HCT116 (cell line): ENCODE measurements at regions not wholly inside any gene's neighbourhood (a gene's known extent, or its start where the extent isn't known, plus 50 kb on each side); places are given as distances from the start of the nearest gene placed in this dataset.
"Not testable (repeated sequence)": the region's sequence is repeated elsewhere in the genome, so short reads cannot be mapped to it uniquely, and the experiment has no call there.

Source experiments
- ATAC-seq: fragments of 200-7000 bp; cut with Tn5 transposase; 2 replicates; pipeline ENCODE4 v1.9.1; 2020; ENCODE audit warnings: mild to moderate bottlenecking, moderate library complexity
- BruUV-seq: library from RNA; stranded (reverse); fragments of 400-500 nt; replicated peaks from 2 replicates; lab custom pipeline; 2021; lab: Mats Ljungman, UMichigan
- CTCF ChIA-PET: fragments of 300-600 bp; sonication (Branson Sonifier 250); formaldehyde crosslinking; loops from one replicate; lab custom pipeline; 2021; ENCODE audit warnings: antibody characterized with exemption; lab: Charles Lee
- POLR2A ChIA-PET: fragments of 300-600, 350-600 bp; sonication (Branson Sonifier 250); formaldehyde crosslinking; loops from one replicate; lab custom pipeline; 2021; ENCODE audit warnings: antibody characterized with exemption; lab: Charles Lee
- RAD21 ChIA-PET, 2 experiments: fragments of 300-600 bp; sonication (Branson Sonifier 250); formaldehyde crosslinking; loops; one replicate each; lab custom pipeline; 2023; ENCODE audit warnings: low total read pairs in 2 of 2; ENCODE audit not compliant: uncharacterized antibody in 2 of 2, unreplicated experiment in 2 of 2, low non-redundant PET in 1 of 2; lab: Charles Lee
- DNase-seq: peaks from one replicate; pipeline ENCODE4 v3.0.0-alpha.2; 2010; ENCODE audit warnings: low read depth, low spot score
- H2AFZ ChIP-seq: fragments of 200-600 bp; shearing (Covaris generic), sonication (generic); 2 replicates; pipeline ENCODE4 v1.6.1; 2017; ENCODE audit warnings: low read depth, mixed run types, mixed read lengths, antibody characterized with exemption, low read length; ENCODE audit not compliant: poor library complexity, severe bottlenecking
- H3K27ac ChIP-seq: 2 replicates; pipeline ENCODE4 v1.5.1; 2012; ENCODE audit warnings: low read depth, low read length
- H3K27me3 ChIP-seq: fragments of 200-600 bp; sonication (generic); 2 replicates; pipeline ENCODE4 v1.6.1; 2016; ENCODE audit warnings: mixed run types, low read length, mixed read lengths; ENCODE audit not compliant: insufficient read depth
- H3K36me3 ChIP-seq, 2 experiments: fragments of 200-500 bp in 1 of 2; fragments of 200-600 bp in 1 of 2; sonication (Bioruptor generic) in 1 of 2; sonication (generic) in 1 of 2; 2 replicates each; pipeline versions ENCODE4 v1.5.1 to v1.6.1; 2014 to 2016; ENCODE audit warnings: low read length in 2 of 2, inconsistent platforms in 1 of 2, mixed read lengths in 1 of 2, mixed run types in 1 of 2; ENCODE audit not compliant: insufficient read depth in 2 of 2, control insufficient read depth in 1 of 2
- H3K4me1 ChIP-seq, 2 experiments: fragments of 200-600 bp in 1 of 2; sonication (generic) in 1 of 2; 2 replicates each; pipeline versions ENCODE4 v1.5.1 to v1.6.1; 2012 to 2017; ENCODE audit warnings: low read length in 2 of 2, inconsistent platforms in 1 of 2, mild to moderate bottlenecking in 1 of 2, mixed read lengths in 1 of 2, mixed run types in 1 of 2, moderate library complexity in 1 of 2; ENCODE audit not compliant: insufficient read depth in 2 of 2, control insufficient read depth in 1 of 2
- H3K4me2 ChIP-seq: fragments of 200-600 bp; sonication (generic); 2 replicates; pipeline ENCODE4 v1.6.1; 2017; ENCODE audit warnings: mixed run types, low read length, mixed read lengths
- H3K4me3 ChIP-seq, 2 experiments: fragments of 200-600 bp in 1 of 2; sonication (generic) in 1 of 2; replicated peaks in 1 of 2; 2 replicates each; pipeline ENCODE4 v1.5.1; 2011 to 2016; ENCODE audit warnings: low read length in 2 of 2, control low read depth in 1 of 2, low read depth in 1 of 2, mild to moderate bottlenecking in 1 of 2, mixed read lengths in 1 of 2, mixed run types in 1 of 2
- H3K79me2 ChIP-seq: fragments of 200-600 bp; sonication (generic); 2 replicates; pipeline ENCODE4 v1.6.1; 2017; ENCODE audit warnings: mild to moderate bottlenecking, mixed run types, low read length, moderate library complexity, mixed read lengths; ENCODE audit not compliant: insufficient read depth
- H3K9ac ChIP-seq: fragments of 200-600 bp; sonication (generic); 2 replicates; pipeline ENCODE4 v1.6.1; 2016; ENCODE audit warnings: low read length, mixed read lengths
- H3K9me2 ChIP-seq: fragments of 200-600 bp; sonication (generic), shearing (Covaris generic); 2 replicates; pipeline ENCODE4 v1.6.1; 2017; ENCODE audit warnings: mixed run types, mild to moderate bottlenecking, moderate library complexity; ENCODE audit not compliant: insufficient read depth
- H3K9me3 ChIP-seq, 2 experiments: fragments of 200-500 bp in 1 of 2; fragments of 200-600 bp in 1 of 2; sonication (Bioruptor generic) in 1 of 2; sonication (generic) in 1 of 2; 2 replicates each; pipeline ENCODE4 v1.6.1; 2014 to 2017; ENCODE audit warnings: low read length in 2 of 2, mixed read lengths in 2 of 2, inconsistent platforms in 1 of 2, low read depth in 1 of 2, mild to moderate bottlenecking in 1 of 2, mixed run types in 1 of 2, moderate library complexity in 1 of 2; ENCODE audit not compliant: control insufficient read depth in 1 of 2, insufficient read depth in 1 of 2
- H4K20me1 ChIP-seq: fragments of 200-600 bp; sonication (generic), shearing (Covaris generic); 2 replicates; pipeline ENCODE4 v1.6.1; 2017; ENCODE audit warnings: mixed run types, mild to moderate bottlenecking, moderate library complexity; ENCODE audit not compliant: insufficient read depth
- POLR2AphosphoS5 ChIP-seq: IDR thresholded peaks from 2 replicates; pipeline ENCODE4 v1.6.1; 2011; ENCODE audit warnings: mild to moderate bottlenecking, low read depth, low read length, moderate library complexity
- YY1 ChIP-seq: IDR thresholded peaks from 2 replicates; pipeline ENCODE4 v1.6.1; 2011; ENCODE audit warnings: low read length, low read depth, moderate library complexity, mild to moderate bottlenecking; ENCODE audit not compliant: insufficient replicate concordance; ENCODE audit errors: extremely low read depth
- intact Hi-C: fragments of 100-400 bp; cut with micrococcal nuclease; formaldehyde crosslinking; loops from 2 replicates; pipeline ENCODE4 v1.10.0; 2022

- POLR2A ChIA-PET, H3K9me2 ChIP-seq, H2AFZ ChIP-seq, H3K9me3 ChIP-seq, ATAC-seq, CTCF ChIA-PET, H3K79me2 ChIP-seq, intact Hi-C loops, H3K4me1 ChIP-seq, RAD21 ChIA-PET, H3K36me3 ChIP-seq, H3K27me3 ChIP-seq, H4K20me1 ChIP-seq: not testable (repeated sequence)
- Histone ChIP-seq H3K4me3 (peak overlapping the region; percentile 43 to 48), H3K27ac (peak overlapping the region; percentile 57), H3K4me2 (peak overlapping the region; percentile 47; the same call in 1 of the 2 replicates), H3K9ac (peak overlapping the region; percentile 41; the same call in 1 of the 2 replicates)
- DNase-seq = peak; percentile 16
- TSS peak; percentile 55 for BruUV-seq
- TF ChIP-seq POLR2AphosphoS5 (peak; percentile 41; the same call in 1 of the 2 replicates), YY1 (peak; percentile 72)
These were observed 1707.8 kb downstream of the SPATA31A7 start for GRCh38 chr9:62897411-62898225.

DNA sequence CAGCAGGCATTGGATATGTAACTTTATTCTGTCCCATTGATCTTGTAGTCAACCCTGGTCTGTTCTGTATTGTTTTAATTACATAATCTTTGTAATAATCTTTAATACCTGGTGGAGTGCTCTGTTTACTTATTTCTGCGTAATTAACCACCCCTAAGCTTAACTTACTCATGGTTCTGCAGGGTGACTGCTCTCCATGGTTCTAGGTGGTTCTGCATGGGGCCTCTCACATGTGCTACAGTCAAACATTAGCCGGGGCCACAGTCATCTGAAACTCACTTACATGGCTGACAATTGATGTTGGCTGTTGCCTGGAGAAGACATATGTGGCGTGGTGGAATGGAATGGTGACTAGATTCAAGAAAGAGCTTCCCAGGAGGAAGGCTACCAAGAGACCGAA, 1709.8 kb downstream of the SPATA31A7 start:
- intact Hi-C loops = not testable (repeated sequence)

DNA sequence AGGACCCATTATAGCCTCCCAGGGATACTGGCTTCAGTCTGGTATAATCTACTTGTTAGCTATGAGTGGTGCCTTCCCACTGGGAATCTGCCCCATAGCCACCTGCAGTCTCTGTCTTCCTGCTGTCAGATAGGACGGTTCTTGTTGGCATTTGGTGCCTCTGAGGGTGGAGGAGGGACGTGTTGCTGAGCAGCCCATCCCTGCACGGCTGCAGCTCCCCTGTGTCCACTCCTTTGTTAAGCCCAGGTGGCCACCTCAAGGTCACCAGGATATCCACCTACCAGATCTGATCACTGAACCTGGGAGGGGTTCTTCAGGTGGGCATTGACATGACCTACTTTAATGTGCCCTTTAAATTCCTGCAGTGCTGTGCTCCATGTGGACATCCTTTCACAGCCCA, 1714.2 kb downstream of the SPATA31A7 start:
- H3K9me3 ChIP-seq, BruUV-seq, H3K27ac ChIP-seq, DNase-seq, ATAC-seq, POLR2A ChIA-PET, H2AFZ ChIP-seq, H3K4me1 ChIP-seq, H3K4me3 ChIP-seq, RAD21 ChIA-PET, CTCF ChIA-PET, intact Hi-C loops, H3K9ac ChIP-seq, H3K79me2 ChIP-seq, H3K9me2 ChIP-seq, H3K4me2 ChIP-seq, H3K27me3 ChIP-seq, H3K36me3 ChIP-seq, H4K20me1 ChIP-seq: not testable (repeated sequence)

More for the DNA sequence above, 1709.8 kb downstream of the SPATA31A7 start:
- H3K27ac ChIP-seq, ATAC-seq, H3K4me3 ChIP-seq, BruUV-seq, H3K9me3 ChIP-seq, H3K27me3 ChIP-seq, POLR2A ChIA-PET, RAD21 ChIA-PET, H3K36me3 ChIP-seq, H3K4me2 ChIP-seq, CTCF ChIA-PET, H3K9ac ChIP-seq, H3K9me2 ChIP-seq, H3K79me2 ChIP-seq, H2AFZ ChIP-seq, DNase-seq, H4K20me1 ChIP-seq, H3K4me1 ChIP-seq: not testable (repeated sequence)

GRCh38 chr9:62905722-62906121, 1715.9 kb downstream of the SPATA31A7 start:
- H3K4me2 ChIP-seq, H4K20me1 ChIP-seq, H3K27ac ChIP-seq, H3K9me3 ChIP-seq, H3K9ac ChIP-seq, H3K36me3 ChIP-seq, intact Hi-C loops, H3K79me2 ChIP-seq, RAD21 ChIA-PET, POLR2A ChIA-PET, H3K9me2 ChIP-seq, DNase-seq, H3K4me1 ChIP-seq, ATAC-seq, CTCF ChIA-PET, H3K27me3 ChIP-seq, H2AFZ ChIP-seq, BruUV-seq, H3K4me3 ChIP-seq: not testable (repeated sequence)
